CD4-positive, CD25-positive, alpha-beta regulatory T cell (primary cell): ENCODE measurements at regions not wholly inside any gene's neighbourhood (a gene's known extent, or its start where the extent isn't known, plus 50 kb on each side); places are given as distances from the start of the nearest gene placed in this dataset.
A peak's percentile ranks its signal among the peaks of the same experiment; 100 is the strongest.
"Not testable (repeated sequence)": the region's sequence is repeated elsewhere in the genome, so short reads cannot be mapped to it uniquely, and the experiment has no call there.

Experiments used
- ATAC-seq, 2 donors: fragments of 150-1000 bp; cut with Tn5 transposase; one replicate each; pipeline ENCODE4 v1.10.0; 2021; ENCODE audit warnings: low read depth in 2 of 2, moderate number of reproducible peaks in 2 of 2, moderate library complexity in 1 of 2
- DNase-seq, 3 donors: peaks; one replicate each; pipeline versions ENCODE4 v3.0.0 to v3.0.0-alpha.2; 2012 to 2022; ENCODE audit warnings: mixed read lengths in 1 of 3
- H3K27ac ChIP-seq: one replicate; pipeline ENCODE4 v1.7.0; 2013; ENCODE audit warnings: mild to moderate bottlenecking, low read length; ENCODE audit not compliant: insufficient read depth, poor library complexity, severe bottlenecking
- H3K27me3 ChIP-seq: one replicate; pipeline ENCODE4 v1.7.0; 2013; ENCODE audit warnings: low read length; ENCODE audit not compliant: control insufficient read depth, insufficient read depth
- H3K36me3 ChIP-seq: one replicate; pipeline ENCODE4 v1.7.0; 2013; ENCODE audit warnings: mild to moderate bottlenecking, low read length, moderate library complexity; ENCODE audit not compliant: control insufficient read depth, insufficient read depth
- H3K4me1 ChIP-seq: 2 replicates; pipeline ENCODE4 v1.7.0; 2013; ENCODE audit warnings: mild to moderate bottlenecking, low read length; ENCODE audit not compliant: insufficient read depth, control insufficient read depth, poor library complexity, severe bottlenecking
- H3K4me3 ChIP-seq: one replicate; pipeline ENCODE4 v1.7.0; 2013; ENCODE audit warnings: low read depth, mild to moderate bottlenecking, low read length, moderate library complexity
- H3K9me3 ChIP-seq, 2 experiments: 1 replicate in 1 of 2; 2 replicates in 1 of 2; pipeline ENCODE4 v1.7.0; 2013; ENCODE audit warnings: low read length in 2 of 2, mild to moderate bottlenecking in 1 of 2, moderate library complexity in 1 of 2; ENCODE audit not compliant: control insufficient read depth in 2 of 2
- H3K27ac Mint-ChIP-seq, 3 donors: one replicate each; pipeline ENCODE4 v1.8.0; 2020 to 2022; ENCODE audit warnings: mild to moderate bottlenecking in 3 of 3, mixed read lengths in 3 of 3, moderate library complexity in 2 of 3
- H3K27me3 Mint-ChIP-seq: one replicate; pipeline ENCODE4 v1.8.0; 2022; ENCODE audit warnings: mild to moderate bottlenecking, mixed read lengths
- H3K36me3 Mint-ChIP-seq: one replicate; pipeline ENCODE4 v1.8.0; 2020; ENCODE audit warnings: mixed read lengths
- H3K4me1 Mint-ChIP-seq, 4 donors: one replicate each; pipeline ENCODE4 v1.8.0; 2020 to 2022; ENCODE audit warnings: mixed read lengths in 4 of 4, mild to moderate bottlenecking in 1 of 4
- H3K4me3 Mint-ChIP-seq, 4 donors: one replicate each; pipeline ENCODE4 v1.8.0; 2020 to 2022; ENCODE audit warnings: mild to moderate bottlenecking in 4 of 4, mixed read lengths in 4 of 4, moderate library complexity in 3 of 4
- H3K9me3 Mint-ChIP-seq, 7 donors: one replicate each; pipeline ENCODE4 v1.8.0; 2020 to 2022; ENCODE audit warnings: mixed read lengths in 7 of 7, mild to moderate bottlenecking in 3 of 7, moderate library complexity in 2 of 7

DNA sequence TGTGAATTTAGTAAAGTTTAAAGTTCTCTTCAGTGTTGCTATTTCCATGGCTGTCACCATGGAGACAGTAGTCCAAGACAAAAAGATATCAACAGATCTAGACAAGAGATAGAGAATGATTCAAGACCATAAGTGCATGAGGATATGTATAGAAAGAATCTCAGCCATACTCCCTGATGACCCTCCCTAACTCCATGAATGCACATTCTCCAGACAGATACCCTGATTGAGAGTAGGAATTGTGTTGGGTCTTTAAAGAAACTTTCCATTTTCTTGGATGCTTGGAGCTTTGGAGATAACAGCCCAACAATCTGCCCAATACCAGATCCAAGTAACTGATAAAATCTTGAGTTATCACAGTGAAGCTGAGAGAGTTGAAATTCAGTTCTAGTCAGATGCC, 1601.2 kb upstream of the CELF4 start:
- Mint-ChIP-seq H3K27me3 (no peaks in the 10 kb centered on the region), H3K4me1 (no peaks in the 10 kb centered on the region), H3K9me3 (peaks cover 0 to 26% (median 6%) of the 10 kb centered on the region in 7 donors), H3K4me3 (no peak overlapping the region), H3K36me3 (no peaks in the 10 kb centered on the region), H3K27ac (no peak overlapping the region)
- Histone ChIP-seq H3K9me3 (no peaks in the 10 kb centered on the region), H3K4me1 (no peaks in the 10 kb centered on the region), H3K4me3 (no peak overlapping the region), H3K36me3 (no peaks in the 10 kb centered on the region), H3K27ac (no peak overlapping the region), H3K27me3 (no peaks in the 10 kb centered on the region)
- no peak for ATAC-seq
- DNase-seq, result no peak

- H3K27ac Mint-ChIP-seq, result no peak overlapping the region
- Histone ChIP-seq H3K4me3 (no peak overlapping the region), H3K27me3 (no peaks in the 10 kb centered on the region), H3K27ac (no peak overlapping the region), H3K9me3 (no peaks in the 10 kb centered on the region), H3K36me3 (no peaks in the 10 kb centered on the region), H3K4me1 (no peaks in the 10 kb centered on the region)
- no peaks in the 10 kb centered on the region for H3K4me1 Mint-ChIP-seq
- DNase-seq (no peak), ATAC-seq (no peak)
- no peak overlapping the region for H3K4me3 Mint-ChIP-seq
- no peaks in the 10 kb centered on the region for H3K27me3 Mint-ChIP-seq
- H3K9me3 Mint-ChIP-seq, result peaks cover 0 to 32% (median 8%) of the 10 kb centered on the region in 7 donors
- no peaks in the 10 kb centered on the region for H3K36me3 Mint-ChIP-seq
Observed at GRCh38 chr18:39162013-39162827, 1596.6 kb upstream of the CELF4 start.

DNA sequence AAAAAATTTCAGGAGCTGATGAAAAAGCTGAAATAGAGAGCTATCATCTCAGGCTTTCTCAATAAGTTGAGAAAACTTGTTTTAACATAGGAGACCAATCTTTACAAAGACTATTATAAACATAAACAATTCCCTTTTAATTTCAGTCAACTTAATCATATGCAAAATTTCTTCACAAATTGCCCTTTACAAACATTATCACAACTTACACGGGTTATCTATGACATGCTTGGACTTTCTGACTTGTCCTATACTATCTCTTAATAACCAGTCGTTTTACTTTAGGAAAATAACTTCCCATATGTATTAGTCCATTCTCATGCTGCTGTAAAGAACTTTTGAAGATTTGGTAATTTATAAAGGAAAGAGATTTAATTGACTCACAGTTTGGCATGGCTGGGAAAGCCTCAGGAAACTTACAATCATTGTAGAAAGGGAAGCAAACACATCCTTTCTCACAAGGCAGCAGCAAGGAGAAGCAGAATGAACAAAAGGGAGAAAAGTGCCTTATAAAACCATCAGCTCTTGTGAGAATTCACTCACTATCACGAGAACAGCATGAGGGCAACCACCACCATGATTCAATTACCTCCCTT, 1583.7 kb upstream of the CELF4 start:
- no peaks in the 10 kb centered on the region for H3K36me3 Mint-ChIP-seq
- Histone ChIP-seq H3K36me3 (no peaks in the 10 kb centered on the region), H3K4me3 (no peak overlapping the region), H3K27me3 (no peaks in the 10 kb centered on the region), H3K27ac (no peak overlapping the region), H3K4me1 (no peaks in the 10 kb centered on the region), H3K9me3 (peaks cover 10% of the 10 kb centered on the region in 2 experiments)
- H3K9me3 Mint-ChIP-seq, result peaks cover 0 to 32% (median 2%) of the 10 kb centered on the region in 7 donors
- H3K4me1 Mint-ChIP-seq, result no peaks in the 10 kb centered on the region
- H3K4me3 Mint-ChIP-seq, result no peak overlapping the region
- no peak overlapping the region for H3K27ac Mint-ChIP-seq
- DNase-seq, result peak in 1 of 3 donors; percentile 1
- H3K27me3 Mint-ChIP-seq, result no peaks in the 10 kb centered on the region
- ATAC-seq, result no peak

- Histone ChIP-seq H3K27ac (no peak overlapping the region), H3K4me1 (no peaks in the 10 kb centered on the region), H3K4me3 (no peak overlapping the region), H3K36me3 (no peaks in the 10 kb centered on the region), H3K9me3 (peaks cover 0 to 3% of the 10 kb centered on the region in 2 experiments), H3K27me3 (no peaks in the 10 kb centered on the region)
- Mint-ChIP-seq H3K36me3 (no peaks in the 10 kb centered on the region), H3K27me3 (no peaks in the 10 kb centered on the region), H3K4me3 (no peak overlapping the region), H3K27ac (no peak overlapping the region), H3K4me1 (no peaks in the 10 kb centered on the region), H3K9me3 (peaks cover 0 to 14% (median 6%) of the 10 kb centered on the region in 7 donors)
- ATAC-seq (no peak), DNase-seq (no peak)
Observed at GRCh38 chr18:39134255-39134654, 1568.7 kb upstream of the CELF4 start.

DNA sequence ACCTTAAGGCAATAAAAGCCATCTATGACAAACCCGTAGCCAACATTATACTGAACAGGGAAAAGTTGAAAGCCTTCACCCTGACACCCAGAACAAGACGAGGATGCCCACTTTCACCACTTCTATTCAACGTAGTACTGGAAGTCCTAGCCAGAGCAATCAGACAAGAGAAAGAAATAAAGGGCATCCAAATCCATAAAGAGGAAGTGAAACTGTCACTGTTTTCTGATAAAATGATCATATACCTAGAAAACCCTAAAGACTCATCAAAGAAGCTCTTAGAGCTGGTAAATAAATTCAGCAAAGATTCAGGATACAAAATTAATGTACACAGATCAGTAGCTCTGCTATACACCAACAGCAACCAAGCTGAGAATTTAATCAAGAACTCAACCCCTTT, 1561.9 kb upstream of the CELF4 start:
- not testable (repeated sequence) for H3K36me3 ChIP-seq, H3K27me3 ChIP-seq, H3K4me1 ChIP-seq, H3K27me3 Mint-ChIP-seq, H3K9me3 ChIP-seq, H3K27ac ChIP-seq, H3K4me3 ChIP-seq, H3K36me3 Mint-ChIP-seq, H3K4me1 Mint-ChIP-seq, DNase-seq, H3K27ac Mint-ChIP-seq, ATAC-seq, H3K4me3 Mint-ChIP-seq
- H3K9me3 Mint-ChIP-seq, result peaks cover 0 to 34% (median 10%) of the 10 kb centered on the region in 7 donors

GRCh38 chr18:39113790-39114189, 1548.2 kb upstream of the CELF4 start:
- no peak overlapping the region for H3K27ac Mint-ChIP-seq
- no peaks in the 10 kb centered on the region for H3K4me1 ChIP-seq
- H3K4me3 ChIP-seq, result no peak overlapping the region
- DNase-seq (no peak), ATAC-seq (no peak)
- no peaks in the 10 kb centered on the region for H3K36me3 ChIP-seq
- no peak overlapping the region for H3K4me3 Mint-ChIP-seq
- no peaks in the 10 kb centered on the region for H3K4me1 Mint-ChIP-seq
- H3K9me3 ChIP-seq, result no peaks in the 10 kb centered on the region
- no peaks in the 10 kb centered on the region for H3K27me3 ChIP-seq
- peaks cover 0 to 7% (median 5%) of the 10 kb centered on the region in 7 donors for H3K9me3 Mint-ChIP-seq
- no peaks in the 10 kb centered on the region for H3K36me3 Mint-ChIP-seq
- no peak overlapping the region for H3K27ac ChIP-seq
- H3K27me3 Mint-ChIP-seq, result no peaks in the 10 kb centered on the region

- H3K4me1 Mint-ChIP-seq, result no peaks in the 10 kb centered on the region
- H3K4me3 Mint-ChIP-seq, result peak overlapping the region in 1 of 4 donors; percentile 88
- no peak overlapping the region for H3K27ac Mint-ChIP-seq
- ATAC-seq (no peak), DNase-seq (no peak)
- H3K27me3 Mint-ChIP-seq, result no peaks in the 10 kb centered on the region
- Histone ChIP-seq H3K4me1 (no peaks in the 10 kb centered on the region), H3K9me3 (no peaks in the 10 kb centered on the region), H3K27me3 (no peaks in the 10 kb centered on the region), H3K4me3 (no peak overlapping the region), H3K36me3 (no peaks in the 10 kb centered on the region), H3K27ac (no peak overlapping the region)
- peaks cover 0 to 12% (median 3%) of the 10 kb centered on the region in 7 donors for H3K9me3 Mint-ChIP-seq
- no peaks in the 10 kb centered on the region for H3K36me3 Mint-ChIP-seq
Observed at GRCh38 chr18:39105104-39105503, 1539.5 kb upstream of the CELF4 start.

GRCh38 chr18:39072970-39073369, 1507.4 kb upstream of the CELF4 start:
- ATAC-seq (no peak), DNase-seq (no peak)
- no peaks in the 10 kb centered on the region for H3K4me1 Mint-ChIP-seq
- Histone ChIP-seq H3K27ac (no peak overlapping the region), H3K4me1 (no peaks in the 10 kb centered on the region), H3K27me3 (no peaks in the 10 kb centered on the region), H3K4me3 (no peak overlapping the region), H3K9me3 (no peaks in the 10 kb centered on the region), H3K36me3 (no peaks in the 10 kb centered on the region)
- no peak overlapping the region for H3K27ac Mint-ChIP-seq
- H3K9me3 Mint-ChIP-seq, result peaks cover 0 to 13% (median 5%) of the 10 kb centered on the region in 7 donors
- H3K36me3 Mint-ChIP-seq, result no peaks in the 10 kb centered on the region
- no peak overlapping the region for H3K4me3 Mint-ChIP-seq
- H3K27me3 Mint-ChIP-seq, result no peaks in the 10 kb centered on the region
